GM19468 (cell line): ENCODE measurements at regions not wholly inside any gene's neighbourhood (a gene's known extent, or its start where the extent isn't known, plus 50 kb on each side); places are given as distances from the start of the nearest gene placed in this dataset.
"Not testable (repeated sequence)": the region's sequence is repeated elsewhere in the genome, so short reads cannot be mapped to it uniquely, and the experiment has no call there.

ENCODE experiments used
- ATAC-seq: cut with Tn5 transposase; IDR thresholded peaks from one replicate; pipeline ENCODE4 v1.9.1; 2021; ENCODE audit warnings: mild to moderate bottlenecking, moderate library complexity, moderate number of reproducible peaks; ENCODE audit not compliant: unreplicated experiment; ENCODE audit errors: extremely low read depth

DNA sequence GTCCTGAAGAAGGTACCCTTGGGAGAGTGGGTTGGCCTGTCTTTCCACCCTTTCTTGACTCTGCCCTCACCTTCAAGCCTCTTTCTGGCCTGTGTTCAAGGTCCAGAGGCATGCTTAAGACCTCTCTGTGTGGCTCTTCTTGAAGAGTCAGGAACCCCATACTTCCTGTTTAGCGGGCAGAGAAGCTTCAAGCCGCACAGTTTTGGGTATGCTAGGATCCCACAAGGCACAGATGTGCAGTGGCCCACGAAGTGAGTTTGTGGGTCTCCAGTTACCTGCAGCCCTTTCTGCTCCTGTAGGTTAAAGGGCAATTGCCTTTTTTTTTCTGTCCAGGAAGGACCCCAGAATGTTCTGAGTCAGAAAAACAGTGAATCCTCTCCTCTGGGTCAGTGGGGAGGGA, 87.4 kb upstream of the FCGR1A start:
- ATAC-seq, result not testable (repeated sequence)

DNA sequence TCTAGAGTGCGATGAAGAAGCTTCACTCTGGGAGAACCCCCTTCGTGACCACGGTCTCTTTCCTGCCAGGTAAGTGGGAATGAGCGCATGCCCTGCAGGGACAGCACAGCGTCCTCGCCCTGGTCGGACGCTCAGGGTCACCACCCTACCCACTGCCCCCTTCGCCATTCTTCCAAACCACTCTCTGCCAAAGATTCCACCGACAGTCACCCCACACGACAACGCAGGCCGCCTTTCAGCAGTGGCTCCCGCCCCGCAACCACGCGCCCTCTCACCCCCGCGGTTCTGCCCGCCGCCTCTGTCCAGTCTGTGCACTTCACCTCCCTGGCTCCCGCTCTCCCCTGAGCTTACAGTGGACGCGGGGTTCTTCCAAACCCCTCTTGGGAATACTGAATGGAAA, 82.3 kb upstream of the FCGR1A start:
- ATAC-seq, result not testable (repeated sequence)

DNA sequence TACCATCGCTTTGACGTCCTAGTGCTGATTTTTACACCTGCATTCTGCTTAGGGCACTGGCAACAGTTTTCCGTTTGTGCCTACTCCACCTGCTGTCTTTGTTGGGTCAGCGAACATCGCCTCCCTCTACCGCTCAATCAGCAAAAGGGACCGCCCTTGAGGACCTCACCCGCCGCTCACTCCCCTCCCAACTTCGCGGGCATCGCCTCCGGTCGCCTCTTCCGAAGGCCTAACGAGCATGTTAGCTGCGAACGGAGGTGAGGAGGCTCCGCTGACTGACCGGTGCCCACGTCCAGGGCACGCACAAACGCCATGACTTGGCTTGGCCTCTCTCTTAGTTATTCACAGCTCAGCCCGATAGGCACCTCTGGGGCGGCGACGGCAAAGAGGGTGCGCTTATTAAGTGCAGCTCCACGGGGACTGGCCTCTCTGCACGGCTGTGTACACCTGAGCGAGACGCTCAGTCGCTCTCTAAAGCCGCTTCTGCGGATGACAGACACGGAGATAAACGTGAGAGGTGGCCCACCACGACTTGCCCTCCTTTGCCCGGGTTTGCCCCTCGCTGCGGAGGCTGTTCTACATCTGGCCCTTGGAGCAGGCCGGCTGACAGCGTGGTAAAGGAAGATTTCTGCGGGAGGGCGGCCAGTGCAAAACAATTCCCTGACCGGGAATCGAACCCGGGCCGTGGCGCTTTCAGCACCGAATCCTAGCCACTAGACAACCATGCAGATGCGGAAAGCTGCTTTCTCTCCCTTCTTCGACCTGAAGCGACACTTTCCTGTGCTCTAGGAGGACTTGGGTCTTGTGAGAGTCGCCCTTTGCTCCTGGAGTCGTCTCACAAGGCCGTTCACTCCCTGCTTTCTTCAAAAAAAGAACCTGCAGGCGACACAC, 81.6 kb upstream of the FCGR1A start:
- not testable (repeated sequence) for ATAC-seq

DNA sequence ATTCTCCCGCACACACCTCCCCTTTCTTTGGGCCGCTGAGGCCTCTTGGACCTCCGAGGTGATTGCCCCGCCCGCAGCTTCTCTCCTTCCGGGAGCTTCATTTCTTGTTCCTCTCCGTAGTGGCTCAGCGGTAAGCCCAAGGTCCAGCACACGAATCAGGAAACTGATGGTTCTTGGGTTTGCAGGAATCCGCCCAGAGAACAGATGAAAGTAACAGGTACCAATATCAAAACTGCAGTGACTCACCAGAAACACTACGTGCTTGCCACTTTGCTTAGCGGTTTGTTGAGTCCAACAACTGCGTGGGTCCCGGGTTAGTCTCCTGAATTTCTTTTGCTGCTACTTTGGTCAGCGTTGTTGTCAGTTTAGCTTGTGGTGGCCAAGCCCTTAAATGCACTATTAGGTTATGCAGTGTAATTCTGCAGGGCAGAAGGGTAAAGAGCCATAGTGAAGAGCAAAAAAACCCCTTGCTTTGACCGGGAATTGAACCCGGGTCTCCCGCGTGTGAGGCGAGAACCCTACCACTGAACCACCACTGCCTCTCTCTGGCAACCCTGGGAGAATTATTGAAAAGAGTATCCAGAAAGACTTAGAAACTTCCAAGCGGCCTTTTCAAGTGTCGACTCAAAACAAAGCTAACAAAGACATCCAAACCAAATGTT, 74.2 kb upstream of the FCGR1A start:
- ATAC-seq, result peak; percentile 37

DNA sequence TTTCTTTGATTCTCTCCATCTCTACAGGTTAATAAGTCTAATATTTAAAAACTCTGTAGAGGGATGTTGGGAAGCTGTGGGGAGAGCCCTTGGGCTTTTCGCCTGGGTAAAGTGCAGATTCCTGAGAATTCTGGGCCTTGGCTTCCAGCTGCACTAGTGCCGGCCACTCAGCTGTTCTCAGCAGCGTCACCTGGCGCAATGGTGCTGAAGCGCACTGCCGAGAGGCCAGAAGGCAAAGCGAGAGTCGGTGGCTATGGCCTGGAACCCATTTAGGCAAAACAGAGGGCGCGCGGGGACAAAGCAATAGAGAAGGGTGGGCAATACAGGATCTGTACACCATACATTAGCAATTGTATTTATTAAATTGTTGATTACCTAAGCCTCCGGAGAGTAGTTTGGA, 70.8 kb upstream of the FCGR1A start:
- not testable (repeated sequence) for ATAC-seq

DNA sequence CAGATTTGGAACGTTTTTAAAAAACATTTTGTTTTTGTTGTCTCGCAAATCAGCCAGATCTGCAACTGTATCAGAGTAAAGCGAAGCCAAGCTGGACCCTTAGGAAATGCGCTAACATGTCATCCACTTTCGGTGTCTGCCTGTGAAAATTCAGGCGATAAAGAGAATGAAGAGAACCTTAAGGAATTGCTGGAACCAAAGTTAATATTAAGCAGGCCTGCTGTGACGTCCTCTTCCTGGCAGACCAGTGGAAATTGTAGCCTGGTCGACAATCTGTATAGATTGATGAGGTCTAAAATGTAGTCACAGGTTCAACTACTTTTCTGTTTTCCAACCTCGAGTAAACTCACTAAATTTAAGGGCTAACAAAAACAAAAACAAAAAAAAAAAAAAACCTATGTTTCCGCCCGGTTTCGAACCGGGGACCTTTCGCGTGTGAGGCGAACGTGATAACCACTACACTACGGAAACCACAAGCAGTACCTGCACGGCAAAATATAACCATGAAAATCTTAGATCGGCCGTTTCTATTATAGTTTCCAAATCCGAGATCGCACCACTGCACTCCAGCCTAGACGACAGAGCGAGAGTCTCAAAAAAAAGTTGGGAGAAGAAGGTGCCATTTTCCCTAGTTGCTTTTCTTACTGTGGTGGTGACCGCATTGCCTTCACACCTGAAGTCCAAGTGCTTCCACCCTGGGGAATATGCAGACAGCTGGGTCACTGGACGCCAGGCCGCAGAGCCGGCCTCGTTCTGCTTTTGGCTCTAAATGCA, 70.2 kb upstream of the FCGR1A start:
- ATAC-seq, result not testable (repeated sequence)

DNA sequence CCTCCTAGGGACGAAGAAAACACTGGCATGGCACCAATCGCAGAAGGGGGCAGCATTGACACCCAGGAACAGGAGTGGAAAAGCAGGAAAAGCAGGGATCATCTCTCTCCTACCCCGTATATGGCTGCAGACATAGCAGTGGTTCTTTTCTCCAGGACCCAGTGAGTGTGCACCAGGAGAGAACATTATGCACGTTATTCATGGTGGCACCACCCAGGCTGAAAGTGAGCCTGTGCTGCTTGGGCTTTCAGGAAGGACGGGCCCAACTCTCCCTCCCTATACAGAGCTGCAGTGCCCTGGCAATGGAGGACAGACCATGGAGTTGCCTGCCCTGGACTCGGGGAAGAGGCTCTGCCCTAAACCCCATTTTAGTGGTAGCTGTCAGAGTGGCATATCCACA, 69.0 kb upstream of the FCGR1A start:
- ATAC-seq, result not testable (repeated sequence)

DNA sequence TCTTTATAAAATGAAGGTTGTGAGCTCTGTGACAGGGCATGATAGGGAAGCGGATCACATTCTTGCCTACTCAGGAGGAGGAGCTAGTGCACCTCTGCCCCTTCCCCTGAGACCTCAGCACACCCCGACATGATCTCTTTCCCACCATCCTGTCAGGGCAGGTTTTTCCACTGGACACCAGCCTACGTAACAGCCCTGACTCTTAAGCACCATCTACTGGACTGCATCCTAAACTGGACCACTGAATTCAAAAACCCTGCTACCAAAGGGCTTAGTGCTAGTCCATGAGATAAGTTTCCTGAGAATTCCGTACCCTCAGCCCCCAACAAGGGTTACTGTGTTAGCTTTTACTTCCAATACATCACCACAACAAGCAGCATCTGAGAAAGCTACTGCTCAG, 68.5 kb upstream of the FCGR1A start:
- not testable (repeated sequence) for ATAC-seq

DNA sequence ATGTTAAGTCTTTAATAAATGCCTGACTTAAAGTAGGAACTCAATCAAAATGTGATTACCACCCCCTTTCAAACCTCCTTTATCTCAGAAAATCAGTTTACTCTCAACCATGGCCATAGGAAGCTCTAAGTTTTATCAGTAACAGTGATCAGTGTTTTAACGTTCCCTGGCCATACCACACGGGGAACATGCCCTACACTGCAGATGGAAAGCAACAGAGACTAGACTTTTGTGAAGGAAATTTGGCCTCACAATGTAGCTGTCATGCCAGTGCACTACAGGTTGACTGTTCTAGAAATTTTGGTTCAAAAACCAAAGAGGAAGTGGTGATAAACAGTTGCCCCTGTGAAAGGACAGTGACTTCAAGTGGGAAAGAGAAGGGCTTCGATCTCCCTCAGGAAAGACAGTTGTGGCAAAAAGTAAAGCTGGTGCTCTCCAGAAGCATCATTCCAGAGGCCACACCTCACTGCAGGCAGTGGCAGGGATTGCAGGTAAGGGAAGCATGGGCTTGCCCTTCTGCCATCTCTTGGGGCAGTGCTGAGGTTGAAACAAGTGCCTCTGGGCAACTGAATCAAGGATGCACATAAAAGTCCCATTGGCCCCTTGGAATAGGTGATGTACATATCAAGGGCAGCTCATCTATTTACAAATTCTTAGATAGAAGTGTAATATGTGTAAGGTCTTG, 57.7 kb upstream of the FCGR1A start:
- not testable (repeated sequence) for ATAC-seq

DNA sequence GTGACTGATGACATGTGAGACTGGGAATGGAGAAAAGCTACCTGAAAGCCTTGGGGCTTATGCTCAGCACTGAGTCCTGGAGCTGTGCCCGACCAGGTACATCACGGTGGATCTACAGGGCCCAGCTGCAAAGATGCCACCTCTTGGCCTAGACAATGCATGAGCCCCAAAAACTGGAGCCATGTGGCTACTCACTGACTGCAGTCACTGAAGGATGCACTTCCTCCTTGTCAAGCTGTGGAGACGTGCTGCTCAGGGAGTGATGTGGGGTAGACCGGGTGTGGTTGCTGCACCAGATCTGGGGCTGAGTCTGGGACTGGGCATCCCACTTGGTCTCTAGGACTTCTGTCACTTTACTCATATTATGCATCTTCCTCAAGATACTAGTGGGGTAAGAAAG, 55.8 kb upstream of the FCGR1A start:
- not testable (repeated sequence) for ATAC-seq

DNA sequence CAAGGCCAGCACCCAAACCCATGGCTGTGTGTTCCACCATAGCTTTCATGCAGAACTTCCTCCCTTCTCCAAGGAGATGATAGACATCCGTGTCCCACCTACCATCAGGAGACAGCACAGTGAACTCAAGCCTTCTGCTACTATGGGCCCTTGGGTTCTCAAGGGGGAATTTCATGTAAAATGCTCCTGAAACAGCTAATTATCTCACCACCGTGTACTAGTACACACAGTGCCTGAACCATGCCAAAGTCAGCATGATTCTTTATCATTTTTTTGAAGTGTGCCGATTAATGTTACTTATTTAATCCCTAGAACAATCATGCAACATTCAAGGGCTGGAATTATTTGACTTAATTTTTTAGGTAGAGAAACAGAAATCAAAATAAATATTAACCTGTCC, 53.9 kb upstream of the FCGR1A start:
- not testable (repeated sequence) for ATAC-seq
